Islet precursor cell (in vitro differentiated cells): ENCODE measurements at regions not wholly inside any gene's neighbourhood (a gene's known extent, or its start where the extent isn't known, plus 50 kb on each side); places are given as distances from the start of the nearest gene placed in this dataset.
A peak's percentile ranks its signal among the peaks of the same experiment; 100 is the strongest.

ENCODE experiments used
- DNase-seq: peaks from one replicate; pipeline ENCODE4 v3.0.0-alpha.2; 2018

GRCh38 chr2:190810981-190811587 lies 69.5 kb upstream of the GLS start:
- DNase-seq: no peak

- no peak for DNase-seq
Observed at GRCh38 chr2:190811811-190812210, 68.8 kb upstream of the GLS start.

- DNase-seq: peak; percentile 62
Observed at GRCh38 chr2:190812506-190813294, 67.9 kb upstream of the GLS start.

GRCh38 chr2:190815226-190815625 lies 65.4 kb upstream of the GLS start:
- DNase-seq: no peak

- DNase-seq: no peak
Observed at GRCh38 chr2:190817082-190817481, 63.5 kb upstream of the GLS start.

- no peak for DNase-seq
Observed at GRCh38 chr2:190819840-190820301, 60.8 kb upstream of the GLS start.

GRCh38 chr2:190820416-190820815 lies 60.2 kb upstream of the GLS start:
- no peak for DNase-seq

GRCh38 chr2:190822043-190822442 lies 58.6 kb upstream of the GLS start:
- DNase-seq: no peak

- DNase-seq: no peak
Observed at GRCh38 chr2:190827720-190828119, 52.9 kb upstream of the GLS start.

GRCh38 chr2:190829642-190830041 lies 51.0 kb upstream of the GLS start:
- DNase-seq: no peak
